ENCODE measurements at regions not wholly inside any gene's neighbourhood (a gene's known extent, or its start where the extent isn't known, plus 50 kb on each side); places are given as distances from the start of the nearest gene placed in this dataset.
"Not testable (repeated sequence)": the region's sequence is repeated elsewhere in the genome, so short reads cannot be mapped to it uniquely, and the experiment has no call there.

DNA sequence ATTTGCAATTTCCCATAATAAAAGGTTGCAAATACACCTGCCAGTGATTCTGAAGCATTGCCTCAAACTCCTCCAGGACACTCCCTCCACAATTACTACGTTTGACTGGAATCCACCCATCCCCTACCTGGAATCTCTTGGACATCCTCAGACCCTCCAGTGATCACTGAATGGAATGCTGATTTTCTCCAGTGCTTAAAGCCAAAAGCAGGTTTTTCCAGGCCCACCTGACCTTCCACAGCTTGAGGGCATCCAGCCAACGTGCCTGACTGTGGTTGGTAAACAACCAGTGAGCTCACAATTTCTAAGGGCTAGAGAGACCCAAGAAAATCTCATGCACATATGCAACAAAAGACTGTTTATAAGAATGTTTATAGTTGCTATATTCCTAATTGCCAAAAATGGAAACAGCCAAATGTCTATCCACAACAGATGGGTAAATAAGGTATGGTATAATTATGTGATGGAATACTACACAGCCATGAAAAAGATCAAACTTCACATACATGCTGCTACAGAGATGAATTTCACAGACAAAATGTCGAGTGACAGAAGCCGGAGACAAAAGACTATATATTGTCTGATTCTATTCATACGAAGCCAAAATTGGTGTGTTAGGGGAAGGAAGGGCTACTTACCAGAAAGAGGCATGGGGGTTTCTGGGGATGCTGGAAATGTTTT, 147.1 kb upstream of the RREB1 start:
- TF ChIP-seq, protein P1, sequence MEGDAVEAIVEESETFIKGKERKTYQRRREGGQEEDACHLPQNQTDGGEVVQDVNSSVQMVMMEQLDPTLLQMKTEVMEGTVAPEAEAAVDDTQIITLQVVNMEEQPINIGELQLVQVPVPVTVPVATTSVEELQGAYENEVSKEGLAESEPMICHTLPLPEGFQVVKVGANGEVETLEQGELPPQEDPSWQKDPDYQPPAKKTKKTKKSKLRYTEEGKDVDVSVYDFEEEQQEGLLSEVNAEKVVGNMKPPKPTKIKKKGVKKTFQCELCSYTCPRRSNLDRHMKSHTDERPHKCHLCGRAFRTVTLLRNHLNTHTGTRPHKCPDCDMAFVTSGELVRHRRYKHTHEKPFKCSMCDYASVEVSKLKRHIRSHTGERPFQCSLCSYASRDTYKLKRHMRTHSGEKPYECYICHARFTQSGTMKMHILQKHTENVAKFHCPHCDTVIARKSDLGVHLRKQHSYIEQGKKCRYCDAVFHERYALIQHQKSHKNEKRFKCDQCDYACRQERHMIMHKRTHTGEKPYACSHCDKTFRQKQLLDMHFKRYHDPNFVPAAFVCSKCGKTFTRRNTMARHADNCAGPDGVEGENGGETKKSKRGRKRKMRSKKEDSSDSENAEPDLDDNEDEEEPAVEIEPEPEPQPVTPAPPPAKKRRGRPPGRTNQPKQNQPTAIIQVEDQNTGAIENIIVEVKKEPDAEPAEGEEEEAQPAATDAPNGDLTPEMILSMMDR (IDR thresholded peaks at IDR 0.05; ENCODE audit: extremely low read depth, missing control alignments): no peak
- no peak for DNase-seq (ENCODE audit: low spot score)

DNA sequence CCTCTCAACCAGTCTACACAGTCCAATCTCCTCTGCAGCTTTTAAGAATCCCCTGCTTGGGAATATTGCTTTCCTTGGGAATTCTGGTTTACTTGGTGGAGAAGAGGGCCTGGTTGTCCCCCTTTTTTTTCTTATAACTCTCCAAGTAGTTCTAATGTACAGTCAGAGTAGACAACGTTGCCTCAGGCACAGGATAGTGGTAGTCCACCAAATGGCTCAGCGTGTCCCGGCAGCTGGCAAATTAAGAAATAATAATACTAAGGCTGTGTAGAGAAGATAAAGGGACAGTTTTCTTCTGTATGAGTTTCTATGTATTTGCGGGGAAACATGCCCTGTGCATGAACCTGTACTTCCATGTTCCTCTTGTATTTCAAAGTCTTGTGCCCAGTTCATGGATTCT, 145.7 kb upstream of the RREB1 start:
- DNase-seq (ENCODE audit: low spot score): no peak
- TF ChIP-seq, protein P1 (IDR thresholded peaks at IDR 0.05; ENCODE audit: extremely low read depth, missing control alignments): no peak

DNA sequence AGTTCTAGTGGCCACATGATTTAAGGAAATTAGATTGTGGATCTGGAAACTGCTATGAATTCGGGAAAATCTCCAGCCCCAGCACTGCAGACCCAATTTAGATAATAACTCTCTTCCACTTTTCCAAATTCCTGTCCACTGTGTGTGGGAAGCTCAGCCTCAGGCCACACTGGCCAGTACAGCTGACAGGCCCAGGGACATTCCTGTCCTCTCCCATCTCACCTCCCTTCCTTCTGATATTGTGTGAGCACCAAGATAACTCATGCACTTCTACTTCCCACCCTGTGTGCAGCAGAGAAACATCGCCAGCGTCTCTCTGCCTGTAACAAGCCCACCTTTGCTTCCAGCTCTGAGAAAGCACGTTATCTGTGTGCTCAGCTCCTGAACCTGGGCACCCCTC, 145.1 kb upstream of the RREB1 start:
- TF ChIP-seq, protein P1 (IDR thresholded peaks at IDR 0.05; ENCODE audit: extremely low read depth, missing control alignments): no peak
- no peak for DNase-seq (ENCODE audit: low spot score)

DNA sequence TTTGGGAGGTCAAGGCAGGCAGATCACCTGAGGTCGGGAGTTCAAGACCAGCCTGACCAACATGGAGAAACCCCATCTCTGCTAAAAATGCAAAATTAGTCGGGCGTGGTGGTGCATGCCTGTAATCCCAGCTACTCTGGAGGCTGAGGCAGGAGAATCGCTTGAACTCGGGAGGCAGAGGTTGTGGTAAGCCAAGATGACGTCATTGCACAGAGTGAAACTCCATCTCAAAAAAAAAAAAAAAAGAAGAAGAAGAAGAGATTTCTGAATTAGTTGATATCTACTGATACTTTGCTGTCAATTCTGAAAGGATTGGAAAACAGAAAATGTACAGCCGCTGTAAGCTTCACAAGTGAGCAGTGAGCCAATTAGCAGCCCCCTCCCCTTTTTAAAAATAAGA, 144.4 kb upstream of the RREB1 start:
- not testable (repeated sequence) for DNase-seq (ENCODE audit: low spot score)

DNA sequence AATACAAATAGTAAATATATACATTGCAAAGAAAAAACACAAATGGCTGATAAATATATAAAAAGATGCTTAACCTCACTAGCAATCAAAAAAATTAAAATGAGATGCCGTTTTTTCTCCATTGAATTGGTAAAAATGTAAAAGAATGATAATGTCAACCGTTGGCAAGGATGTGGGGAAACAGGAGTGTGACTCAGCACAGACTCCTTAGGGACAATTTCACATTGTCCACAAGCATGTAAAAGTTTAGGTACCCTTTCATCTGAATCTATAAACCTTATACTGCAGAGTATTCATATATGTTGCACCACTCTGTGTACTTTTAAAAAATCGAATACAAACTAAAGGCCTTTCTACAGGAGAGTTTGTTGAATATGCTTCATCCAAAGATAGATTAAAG, 143.1 kb upstream of the RREB1 start:
- no peak for DNase-seq (ENCODE audit: low spot score)
- TF ChIP-seq, protein P1 (IDR thresholded peaks at IDR 0.05; ENCODE audit: extremely low read depth, missing control alignments): no peak

DNA sequence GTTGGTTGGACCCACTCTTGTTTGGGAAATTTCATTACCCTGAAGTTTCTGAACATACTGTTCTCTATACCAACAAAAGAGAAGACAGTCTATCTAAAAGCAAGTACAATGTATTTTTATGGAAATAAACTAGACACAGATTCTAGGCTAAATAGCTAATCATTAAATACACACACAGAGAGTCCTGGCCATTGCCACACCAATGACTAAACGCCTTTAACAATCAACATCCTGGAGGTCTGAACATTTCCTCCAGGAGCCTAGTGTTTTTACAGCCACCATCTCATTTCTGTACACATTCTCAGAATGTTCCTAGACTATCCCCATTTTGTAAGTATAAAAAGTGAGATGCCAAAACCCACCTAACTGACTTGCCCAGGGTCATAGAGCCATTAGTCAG, 141.6 kb upstream of the RREB1 start:
- no peak for DNase-seq (ENCODE audit: low spot score)
- TF ChIP-seq, protein P1 (IDR thresholded peaks at IDR 0.05; ENCODE audit: extremely low read depth, missing control alignments): no peak

DNA sequence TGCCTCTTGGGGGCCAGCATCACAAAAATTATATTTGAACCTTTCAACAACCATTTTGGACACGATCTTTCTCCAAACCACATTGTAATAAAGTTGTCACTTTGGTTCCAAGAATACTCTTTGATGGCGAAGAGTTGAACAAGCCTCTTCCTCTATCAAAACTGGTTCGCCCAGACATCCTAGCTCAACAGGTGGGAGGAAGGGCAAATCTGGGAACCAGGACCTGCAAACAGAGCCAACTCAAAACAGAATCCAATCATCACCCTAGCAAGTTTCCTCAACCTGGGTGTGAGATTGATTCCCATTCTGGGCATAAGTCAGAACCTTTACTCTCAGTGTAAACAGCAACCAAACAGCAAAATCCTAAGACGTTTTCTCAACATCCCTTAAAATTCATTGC, 141.2 kb upstream of the RREB1 start:
- TF ChIP-seq, protein P1 (IDR thresholded peaks at IDR 0.05; ENCODE audit: extremely low read depth, missing control alignments): no peak
- DNase-seq (ENCODE audit: low spot score): no peak

DNA sequence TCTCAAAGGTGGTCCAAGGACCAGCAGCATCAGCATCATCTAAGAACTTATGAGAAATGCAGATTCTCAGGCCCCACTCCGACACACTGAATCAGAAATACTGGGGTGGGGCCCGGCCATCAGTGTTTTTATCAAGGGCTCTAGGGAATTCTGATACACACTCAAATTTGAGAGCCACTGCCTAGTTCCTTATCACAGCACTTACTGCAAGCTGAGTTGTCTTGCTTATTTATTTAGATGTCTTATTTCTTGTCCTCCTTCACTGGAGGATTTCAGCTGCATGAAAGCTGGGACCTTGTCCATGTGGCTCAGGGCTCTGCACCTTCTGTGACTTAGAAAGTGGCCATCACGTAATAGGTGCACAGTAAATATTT, 139.4 kb upstream of the RREB1 start:
- DNase-seq (ENCODE audit: low spot score): no peak

More for the DNA sequence above, 139.4 kb upstream of the RREB1 start:
- TF ChIP-seq, protein P1 (IDR thresholded peaks at IDR 0.05; ENCODE audit: extremely low read depth, missing control alignments): no peak
